Activated CD8-positive, alpha-beta memory T cell treated with anti-CD3 and anti-CD28 coated beads for 24 hours (primary cell): ENCODE measurements at regions not wholly inside any gene's neighbourhood (a gene's known extent, or its start where the extent isn't known, plus 50 kb on each side); places are given as distances from the start of the nearest gene placed in this dataset.

Experiments
- DNase-seq: peaks from one replicate; pipeline ENCODE4 v3.0.0-alpha.2; 2020

DNA sequence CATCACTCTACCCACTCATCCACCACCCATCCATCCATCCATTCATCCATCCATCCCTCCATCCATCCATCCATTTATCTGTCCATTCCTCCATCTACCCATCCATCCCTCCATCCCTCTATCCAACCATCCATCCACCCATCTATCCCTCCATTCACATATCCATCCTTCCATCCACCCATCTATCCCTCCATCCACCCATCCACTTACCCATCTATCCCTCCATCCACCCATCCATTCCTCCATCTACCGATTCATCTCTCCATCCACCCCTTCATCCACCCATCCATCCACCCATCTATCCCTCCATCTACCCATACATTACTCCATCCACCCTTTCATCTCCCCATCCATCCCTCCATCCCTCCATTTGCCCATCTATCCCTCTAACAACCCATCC, 239.6 kb upstream of the SHH start:
- no peak for DNase-seq

DNA sequence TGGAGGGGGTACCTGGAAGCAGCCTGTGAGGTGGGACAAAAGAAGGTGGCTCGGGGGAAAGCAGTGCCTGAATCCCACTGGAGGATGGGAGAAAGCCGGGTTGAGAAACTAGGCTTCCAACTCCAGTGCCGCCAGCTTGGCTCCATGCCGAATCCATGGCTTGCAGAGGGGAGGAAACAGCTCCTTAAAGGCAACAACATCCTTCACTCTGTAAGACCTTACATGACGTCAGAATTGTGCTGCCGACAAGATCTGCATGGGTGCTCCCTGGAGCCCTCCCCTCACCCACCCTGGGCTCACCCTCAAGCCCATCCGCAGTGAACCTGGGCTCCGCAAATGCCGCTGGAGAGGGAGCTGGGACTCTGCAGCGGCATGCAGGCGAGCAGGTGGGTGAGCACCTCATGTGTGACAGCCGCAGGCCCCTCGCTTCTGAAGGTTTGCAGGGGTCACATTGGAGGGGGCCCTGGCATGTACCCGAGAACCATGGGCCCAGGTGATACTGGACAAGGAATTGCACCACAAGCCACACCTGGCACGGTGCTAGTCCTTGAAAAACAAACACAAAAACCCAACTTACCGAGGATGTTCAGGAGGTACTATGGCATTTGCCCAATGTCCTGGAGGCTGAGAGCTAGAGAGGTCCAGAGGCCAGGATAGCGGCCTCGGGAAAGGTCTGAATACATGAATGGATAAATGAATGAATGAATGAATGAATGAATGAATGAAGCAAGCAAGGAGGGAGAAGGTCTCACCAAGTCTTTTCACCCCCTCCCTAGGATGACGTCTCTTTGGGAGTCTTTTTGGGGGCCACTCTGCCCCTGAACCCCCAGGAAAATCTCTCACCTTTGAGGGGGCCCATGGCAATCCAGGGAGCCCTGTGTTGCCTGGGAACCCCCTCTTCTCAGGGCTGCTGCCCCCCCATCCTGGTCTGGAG, 238.6 kb upstream of the SHH start:
- no peak for DNase-seq

DNA sequence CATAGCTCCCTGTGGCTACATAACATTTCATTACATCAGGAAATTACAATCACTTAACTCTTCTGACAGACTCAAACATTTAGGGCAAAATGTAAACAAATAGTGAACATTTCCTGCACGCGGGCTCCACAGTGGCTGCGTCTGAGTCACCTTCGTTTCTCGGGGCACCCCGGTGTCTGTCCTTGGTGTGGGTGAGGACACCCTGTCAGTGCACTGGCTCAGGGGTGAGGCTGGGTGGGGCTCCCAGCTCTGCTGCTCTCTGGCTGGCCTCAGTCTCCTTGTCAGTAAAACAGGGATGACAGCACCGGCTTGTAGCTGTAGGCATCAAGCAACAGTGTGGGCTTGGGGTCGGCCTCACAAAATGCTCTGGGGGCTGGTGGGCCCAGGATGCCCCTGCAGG, 237.1 kb upstream of the SHH start:
- no peak for DNase-seq

DNA sequence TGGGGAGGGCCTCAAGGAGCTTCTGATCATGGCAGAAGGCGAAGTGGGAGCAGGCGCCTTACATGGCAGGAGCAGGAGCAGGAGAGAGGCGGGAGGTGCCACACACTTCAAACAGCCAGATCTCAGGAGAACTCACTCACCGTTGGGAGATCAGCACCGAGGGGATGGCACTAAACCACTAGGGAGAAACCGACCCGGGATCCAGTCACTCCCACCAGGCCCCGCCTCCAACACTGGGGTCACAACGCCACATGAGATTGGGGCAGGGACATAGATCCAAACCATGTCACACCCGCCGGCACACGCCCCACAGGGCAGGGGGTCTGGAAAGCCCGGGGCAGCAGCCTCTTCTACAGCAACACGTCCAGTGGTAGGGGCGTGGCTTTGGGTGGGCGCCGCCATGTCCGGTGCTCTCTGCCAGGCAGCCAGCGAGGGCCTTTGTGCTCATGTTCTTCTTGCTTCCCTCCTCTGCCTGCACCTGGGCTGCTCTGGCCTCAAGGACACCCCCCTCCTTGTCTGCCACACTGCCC, 233.8 kb upstream of the SHH start:
- no peak for DNase-seq

DNA sequence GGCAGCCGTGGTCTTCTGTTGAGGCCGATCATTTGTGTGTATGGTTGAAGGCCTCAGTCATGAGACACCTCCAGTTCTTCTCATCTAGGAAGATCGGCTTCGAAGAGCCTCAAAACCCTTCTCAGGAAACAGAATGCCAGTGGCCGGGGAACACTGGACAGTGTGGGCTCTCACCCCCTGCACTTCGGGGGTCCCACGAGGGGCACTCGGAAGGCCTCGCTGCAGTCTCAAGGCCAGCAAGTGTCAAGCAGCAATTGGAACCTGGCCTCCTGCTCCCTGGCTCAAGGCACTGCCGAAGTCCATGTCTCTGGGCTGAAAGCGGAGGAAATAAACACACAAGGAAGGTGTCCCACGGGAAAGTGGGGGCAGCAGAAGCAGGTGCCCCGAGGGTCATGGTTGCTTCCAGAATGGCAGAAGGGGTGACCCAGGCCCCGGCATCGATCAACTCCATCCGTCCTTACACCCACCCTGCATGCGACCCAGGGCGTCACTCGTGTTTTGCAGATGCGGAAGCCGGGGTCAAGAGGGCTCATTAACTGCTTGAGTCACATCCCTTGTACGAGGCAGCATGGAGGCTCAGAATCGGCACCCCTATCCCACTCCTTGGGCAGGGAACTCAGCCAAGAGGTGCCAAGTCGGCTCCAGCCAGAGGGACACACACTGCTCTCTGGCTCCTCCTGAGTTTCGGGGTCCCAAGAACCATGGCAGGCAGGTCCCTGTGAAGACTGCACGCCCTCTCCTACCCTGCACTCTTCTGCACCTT, 231.3 kb upstream of the SHH start:
- no peak for DNase-seq

DNA sequence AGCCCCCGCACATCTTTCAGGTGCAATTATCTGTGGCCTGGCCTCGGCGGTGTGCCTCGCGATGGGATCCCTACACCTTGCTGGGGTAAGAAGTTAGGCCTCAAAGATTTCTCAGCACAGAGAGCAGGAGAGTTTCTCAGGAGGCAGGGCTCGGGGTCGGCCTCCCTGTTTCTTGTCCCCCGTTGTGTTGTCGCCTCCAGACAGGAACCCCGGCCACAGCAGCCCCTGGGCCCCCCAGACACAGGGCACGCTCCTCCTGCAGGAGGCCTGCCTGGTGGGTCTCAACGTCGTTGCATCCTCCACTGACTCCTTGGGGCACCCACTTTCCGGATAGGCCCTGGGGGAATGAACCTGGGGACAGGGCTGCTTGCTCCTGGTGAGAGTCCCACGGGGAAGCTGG, 229.1 kb upstream of the SHH start:
- no peak for DNase-seq

DNA sequence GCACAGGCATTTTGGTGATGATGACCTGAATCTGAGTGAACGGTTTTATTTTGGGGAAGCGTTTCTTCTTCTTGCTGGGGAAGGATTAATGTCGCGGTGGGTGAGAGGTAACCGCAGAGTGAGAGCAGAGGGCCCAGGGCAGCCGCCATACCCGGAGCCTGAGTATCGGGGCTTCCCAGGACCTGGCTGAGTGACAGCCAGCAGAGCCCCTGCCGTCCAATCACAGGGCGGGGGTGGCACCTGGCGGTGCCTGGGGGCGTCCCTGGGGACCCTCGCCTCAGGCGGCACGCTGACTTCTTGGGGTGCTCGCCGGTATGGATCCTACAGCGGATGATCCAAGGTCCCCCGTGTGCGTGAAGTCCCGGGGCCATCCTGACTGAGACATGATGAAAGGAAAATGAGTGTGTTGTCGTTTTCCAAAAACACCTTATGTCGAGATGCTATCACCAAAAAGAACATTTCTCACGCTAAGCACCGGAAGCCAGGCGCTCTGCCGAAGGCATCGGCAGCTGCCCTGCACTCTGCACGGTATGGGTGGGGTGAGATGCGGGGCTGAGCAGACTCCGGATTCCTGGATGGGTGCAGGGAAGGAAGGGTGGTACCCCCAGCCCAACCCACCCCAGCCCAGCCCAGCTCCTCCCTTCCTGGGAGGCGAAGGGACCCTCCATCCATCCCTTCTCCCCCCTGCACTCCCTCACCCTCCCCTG, 227.9 kb upstream of the SHH start:
- DNase-seq = no peak

DNA sequence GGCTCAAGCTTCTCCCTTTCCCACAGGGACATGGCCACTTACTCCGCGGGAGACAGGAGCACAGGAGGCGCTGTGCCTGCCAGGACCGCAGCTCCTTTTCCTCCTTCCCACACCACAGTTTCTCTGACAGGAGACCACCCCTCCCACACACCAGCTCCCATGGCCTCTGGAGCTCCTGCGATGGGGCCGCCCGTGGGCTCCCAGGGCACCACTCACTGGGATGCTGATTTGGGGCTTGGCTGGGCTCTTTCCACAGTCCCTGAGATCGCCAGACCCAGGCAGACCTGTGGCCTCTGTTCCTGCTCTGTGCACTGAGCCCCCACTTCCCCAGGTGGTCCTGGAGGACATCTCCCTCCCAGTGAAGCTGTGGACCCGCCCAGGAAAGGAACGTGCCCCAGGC, 226.9 kb upstream of the SHH start:
- DNase-seq = no peak

DNA sequence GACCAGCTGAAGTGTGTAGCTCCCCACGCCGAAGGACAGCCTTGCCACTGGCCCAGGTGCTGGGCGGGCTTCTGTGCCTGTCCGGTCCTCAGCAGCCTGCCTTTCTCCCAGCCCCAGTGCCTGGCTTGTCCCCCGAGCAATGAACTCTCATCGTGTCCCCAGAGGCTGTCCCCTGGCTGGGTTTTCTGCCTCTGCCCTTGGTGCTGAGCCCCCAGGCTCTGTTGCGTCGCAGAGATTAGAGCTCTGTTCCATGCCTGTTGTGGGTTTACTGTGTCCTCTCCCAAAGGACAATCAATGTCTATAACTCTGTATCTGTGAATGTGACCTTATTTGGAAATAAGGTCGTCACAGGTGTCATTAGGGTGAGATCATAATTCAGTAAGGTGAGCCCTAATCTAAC, 226.1 kb upstream of the SHH start:
- DNase-seq = no peak

DNA sequence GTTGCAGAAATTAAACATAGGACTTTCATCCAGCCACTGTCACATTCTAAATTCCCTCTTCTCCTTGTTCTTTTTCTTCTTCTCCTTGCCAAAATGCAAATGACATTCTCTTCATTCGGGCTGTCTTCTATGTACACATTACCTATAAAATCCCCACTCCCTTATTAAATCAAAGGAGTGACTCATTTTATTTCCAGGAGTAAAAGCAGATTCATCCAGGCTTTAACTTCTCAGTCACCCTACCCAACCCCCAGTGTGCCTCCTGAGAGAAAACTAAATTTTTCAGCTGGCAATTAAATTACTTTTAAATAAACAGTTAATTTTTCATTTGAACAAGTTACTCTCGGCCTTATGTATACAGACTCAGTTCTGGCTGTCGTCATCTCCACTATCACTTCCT, 223.9 kb upstream of the SHH start:
- DNase-seq = no peak

DNA sequence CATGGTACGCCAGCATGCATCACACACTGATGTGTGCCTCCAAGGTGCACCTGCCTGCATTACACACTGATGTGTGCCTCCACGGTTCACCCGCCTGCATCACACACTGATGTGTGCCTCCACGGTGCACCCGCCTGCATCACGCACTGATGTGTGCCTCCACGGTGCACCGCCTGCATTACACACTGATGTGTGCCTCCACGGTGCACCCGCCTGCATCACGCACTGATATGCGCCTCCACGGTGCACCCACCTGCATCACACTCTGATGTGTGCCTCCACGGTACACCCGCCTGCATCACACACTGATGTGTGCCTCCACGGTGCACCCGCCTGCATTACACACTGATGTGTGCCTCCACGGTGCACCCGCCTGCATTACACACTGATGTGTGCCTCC, 223.1 kb upstream of the SHH start:
- peak; percentile 46 for DNase-seq

DNA sequence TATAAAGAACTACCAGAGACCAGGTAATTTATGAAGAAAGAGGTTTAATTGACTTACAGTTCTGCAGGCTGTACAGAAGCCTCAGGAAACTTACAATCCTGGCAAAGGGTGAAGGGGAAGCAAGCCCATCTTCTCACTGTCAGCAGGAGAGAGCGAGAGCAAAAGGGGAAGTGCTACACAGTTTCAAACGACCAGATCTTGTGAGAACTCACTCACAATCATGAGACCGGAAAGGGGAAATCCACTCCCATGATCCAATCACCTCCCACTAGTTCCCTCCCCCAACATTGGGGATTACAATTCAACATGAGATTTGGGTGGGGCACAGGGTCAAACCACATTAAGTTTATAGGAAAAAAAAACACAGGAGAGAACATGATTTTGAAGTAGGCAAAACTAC, 222.1 kb upstream of the SHH start:
- DNase-seq = no peak

DNA sequence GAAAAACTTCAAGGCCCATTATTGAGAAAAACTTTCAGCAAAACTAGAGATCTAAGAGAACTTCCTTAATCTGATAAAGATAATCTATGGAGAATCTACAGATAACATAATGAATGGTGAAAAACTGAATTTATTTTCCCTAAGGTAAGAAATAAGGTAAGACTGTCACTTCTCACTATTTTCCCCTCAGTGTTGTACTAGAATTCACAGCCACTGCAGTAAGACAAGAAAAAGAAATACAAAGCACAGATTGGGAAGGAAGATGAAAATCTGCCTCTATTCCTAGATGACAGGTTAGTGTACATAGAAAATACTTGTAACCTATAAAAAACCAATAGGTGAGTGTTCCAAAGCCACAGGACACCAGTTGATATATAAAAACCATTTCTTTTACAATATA, 220.7 kb upstream of the SHH start:
- DNase-seq = no peak

DNA sequence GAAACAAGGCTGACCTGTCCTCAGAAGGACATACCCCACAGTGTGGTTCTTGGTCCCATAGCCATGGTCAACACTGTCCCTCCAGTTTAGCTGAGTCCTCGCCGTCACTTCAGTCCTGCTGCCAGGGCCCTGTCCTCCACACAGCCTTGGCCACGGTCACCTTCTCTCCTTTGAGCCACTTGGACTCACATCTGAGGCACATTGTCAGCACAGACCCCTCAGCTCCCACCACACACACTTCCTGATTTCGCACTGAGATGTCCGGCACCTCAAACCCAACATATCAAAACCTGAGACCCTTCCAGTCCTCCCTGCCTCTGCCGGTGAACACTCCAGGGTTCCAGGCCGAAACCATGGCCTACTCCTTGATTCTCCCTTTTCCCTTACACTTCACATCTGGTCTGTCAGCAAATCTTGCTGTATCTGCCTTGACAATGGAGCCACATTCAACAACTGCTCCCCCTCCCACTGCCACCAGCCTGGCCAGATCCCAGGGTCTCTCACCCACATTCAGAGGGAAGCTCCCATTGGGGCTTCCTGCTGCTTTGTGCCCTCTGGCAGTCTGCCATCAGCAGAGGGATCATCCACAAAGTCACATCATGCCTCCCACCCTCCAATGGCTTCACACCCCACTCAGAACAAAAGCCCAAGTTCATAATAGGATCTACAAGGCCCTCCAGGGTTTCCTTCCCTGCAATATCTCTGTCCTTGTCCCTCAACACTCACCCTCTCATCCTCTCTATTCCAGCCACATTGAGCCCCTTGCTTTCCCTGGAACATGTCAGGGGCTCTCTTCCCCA, 219.6 kb upstream of the SHH start:
- peak; percentile 42 for DNase-seq

DNA sequence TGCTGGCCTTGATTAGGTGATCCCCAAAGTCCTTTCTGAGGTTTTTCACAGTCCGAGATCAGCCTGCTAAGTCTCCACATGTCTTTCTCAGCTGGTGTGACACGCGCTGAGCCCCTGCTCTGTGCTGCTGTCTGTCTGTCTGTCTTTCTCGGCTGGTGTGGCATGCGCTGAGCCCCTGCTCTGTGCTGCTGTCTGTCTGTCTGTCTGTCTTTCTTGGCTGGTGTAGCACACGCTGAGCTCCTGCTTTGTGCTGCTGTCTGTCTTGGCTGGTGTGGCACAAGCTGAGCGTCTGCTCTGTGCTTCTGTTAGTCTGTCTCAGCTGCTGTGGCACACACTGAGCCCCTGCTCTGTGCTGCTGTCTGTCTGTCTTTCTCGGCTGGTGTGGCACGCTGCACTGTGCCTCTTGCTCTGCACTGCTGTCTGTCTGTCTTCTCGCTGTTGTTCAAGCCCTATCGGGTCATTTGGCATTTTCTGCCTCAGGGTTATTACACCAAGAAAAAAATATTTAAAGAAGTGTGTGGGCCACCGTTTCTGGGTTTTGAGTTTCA, 217.3 kb upstream of the SHH start:
- DNase-seq = no peak

DNA sequence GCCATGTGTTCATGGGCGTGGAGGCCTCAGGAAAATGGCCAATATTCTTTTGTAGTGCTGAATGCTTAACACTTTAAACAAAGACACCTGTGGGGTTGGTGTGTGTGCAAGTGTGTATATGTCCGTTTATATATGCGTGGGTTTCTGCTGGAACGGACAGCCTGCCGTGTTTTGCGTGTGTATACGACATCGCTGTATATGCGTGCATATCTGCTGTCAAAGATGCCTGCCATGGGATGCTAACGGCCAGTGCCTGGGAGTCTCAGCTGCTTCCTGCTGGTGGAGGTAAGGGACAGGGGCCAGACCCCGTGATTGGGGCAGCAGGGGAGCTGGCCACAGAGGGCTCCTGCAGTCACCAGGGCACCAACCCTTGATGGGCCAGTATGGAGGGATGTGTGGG, 216.3 kb upstream of the SHH start:
- peak; percentile 38 for DNase-seq

DNA sequence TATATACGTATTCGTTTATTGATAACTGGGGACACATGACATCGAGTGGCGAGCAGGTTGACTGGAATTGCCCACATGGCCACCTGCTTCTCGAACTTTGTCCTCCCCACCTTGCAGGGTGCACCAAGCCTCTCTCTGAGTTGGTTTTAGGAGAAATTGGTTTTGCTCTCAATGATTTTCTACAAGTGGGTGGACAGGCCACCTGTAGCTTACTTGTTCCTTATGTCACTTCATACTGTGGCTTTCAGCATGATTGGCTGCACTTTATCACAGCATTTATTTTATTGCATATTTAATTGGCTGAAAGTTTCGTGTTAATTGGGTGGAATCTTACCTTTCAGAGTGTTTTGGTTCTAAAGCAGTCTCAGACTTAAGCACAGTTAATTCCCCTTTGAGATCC, 215.6 kb upstream of the SHH start:
- DNase-seq = peak; percentile 15

DNA sequence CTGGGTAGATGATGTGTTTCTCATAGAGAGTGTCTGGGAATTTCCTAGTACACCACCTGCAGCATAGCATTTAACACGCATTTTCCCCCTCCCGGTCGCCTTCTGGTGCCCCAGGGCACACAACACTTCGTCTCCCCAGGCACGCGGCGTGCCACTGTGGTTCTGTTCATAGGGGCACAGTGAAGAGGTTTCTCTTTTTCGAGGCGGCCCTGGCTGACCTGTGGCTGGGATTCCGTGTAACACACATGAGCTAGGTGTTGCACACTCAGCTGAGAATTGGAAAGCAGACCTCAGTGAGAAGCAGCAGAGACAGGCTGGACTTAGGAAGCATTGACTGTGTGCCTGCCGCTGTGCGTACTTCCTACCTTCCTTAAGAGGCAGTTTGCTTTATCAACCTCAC, 214.3 kb upstream of the SHH start:
- DNase-seq = peak; percentile 17

DNA sequence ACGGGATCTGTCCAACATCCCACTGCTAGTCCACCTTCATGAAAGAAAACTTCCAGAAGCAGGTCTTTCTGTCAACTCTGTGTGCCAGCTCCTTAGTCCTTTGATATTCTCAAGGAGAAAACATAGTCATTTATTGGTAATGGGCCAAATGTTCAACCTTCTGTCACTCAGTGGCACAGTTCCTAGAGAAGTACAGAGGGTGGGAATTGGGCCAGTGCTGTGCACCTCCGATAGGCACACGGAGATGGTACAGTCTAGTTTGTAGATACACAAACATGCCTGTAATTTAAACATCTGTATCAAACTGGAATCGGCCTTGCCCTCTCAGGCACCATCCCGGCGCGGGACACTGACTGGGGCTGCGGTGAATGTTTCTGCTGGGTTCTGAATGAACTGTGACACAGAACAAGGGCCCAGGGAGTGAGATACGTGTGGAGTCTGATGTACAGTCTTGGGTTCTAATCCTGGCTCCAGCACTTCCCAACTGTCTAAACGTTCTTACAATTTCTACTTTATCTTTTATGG, 213.9 kb upstream of the SHH start:
- peak; percentile 21 for DNase-seq

DNA sequence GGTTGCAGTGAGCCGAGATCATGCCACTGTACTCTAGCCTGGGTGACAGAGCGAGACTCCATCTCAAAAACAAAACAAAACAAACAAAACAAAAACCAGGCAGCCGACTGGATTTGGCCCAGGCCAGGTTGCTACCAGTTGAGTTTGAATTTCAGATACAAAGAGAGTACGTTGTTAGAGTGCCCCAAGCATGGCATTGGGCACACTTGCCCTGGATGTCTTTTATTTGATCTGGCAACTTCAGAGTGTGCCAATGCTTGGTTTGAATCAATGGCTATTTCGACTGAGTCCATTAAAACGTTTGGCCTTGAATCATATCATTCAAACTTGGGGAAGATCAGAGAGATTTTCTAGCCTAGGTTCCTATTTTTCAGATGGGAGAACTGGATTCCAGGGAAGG, 213.4 kb upstream of the SHH start:
- peak; percentile 11 for DNase-seq

DNA sequence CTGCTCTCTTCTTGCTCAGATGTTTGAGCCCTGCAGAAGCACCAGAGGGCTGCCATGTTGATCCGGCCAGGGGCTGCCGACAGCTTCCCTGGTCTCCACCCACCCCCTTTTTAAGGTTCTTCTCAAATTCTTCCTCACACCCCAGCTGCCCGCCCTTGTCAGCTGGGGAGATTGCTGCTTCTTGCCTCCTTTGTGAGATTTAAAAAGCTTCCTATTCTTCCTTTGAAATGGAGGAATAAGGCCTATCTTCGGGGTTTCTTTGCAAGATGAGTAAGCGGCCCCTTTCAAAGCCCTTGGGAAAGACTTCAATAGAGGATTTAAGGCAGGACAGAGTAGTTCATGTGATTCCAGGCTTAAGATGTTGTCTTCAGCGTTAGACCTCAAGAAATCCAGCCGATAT, 211.9 kb upstream of the SHH start:
- no peak for DNase-seq
